Nephron (organoid): ENCODE measurements at regions not wholly inside any gene's neighbourhood (a gene's known extent, or its start where the extent isn't known, plus 50 kb on each side); places are given as distances from the start of the nearest gene placed in this dataset.
A peak's percentile ranks its signal among the peaks of the same experiment; 100 is the strongest.

Experiments
- H3K27ac Mint-ChIP-seq, 3 experiments: 2 replicates each; pipeline ENCODE4 v1.8.0; 2020; ENCODE audit warnings: mixed read lengths in 3 of 3, mild to moderate bottlenecking in 2 of 3, moderate library complexity in 1 of 3
- H3K27me3 Mint-ChIP-seq: 2 replicates; pipeline ENCODE4 v1.8.0; 2021; ENCODE audit warnings: low read depth, mild to moderate bottlenecking, moderate library complexity, mixed read lengths
- H3K36me3 Mint-ChIP-seq: 2 replicates; pipeline ENCODE4 v1.8.0; 2020; ENCODE audit warnings: low read depth, mixed read lengths
- H3K4me1 Mint-ChIP-seq: 2 replicates; pipeline ENCODE4 v1.8.0; 2020; ENCODE audit warnings: mixed read lengths
- H3K4me3 Mint-ChIP-seq, 3 experiments: 2 replicates each; pipeline ENCODE4 v1.8.0; 2020; ENCODE audit warnings: mild to moderate bottlenecking in 3 of 3, mixed read lengths in 3 of 3, moderate library complexity in 2 of 3
- H3K9me3 Mint-ChIP-seq: 2 replicates; pipeline ENCODE4 v1.8.0; 2020; ENCODE audit warnings: mixed read lengths
- TF ChIP-seq, protein P1 (sequence below), 3 experiments: fragments of 200-600 bp; sonication (generic); IDR thresholded peaks; one replicate each; pipeline ENCODE4 v1.5.0; 2021; ENCODE audit warnings: antibody characterized with exemption in 3 of 3; ENCODE audit not compliant: unreplicated experiment in 3 of 3

DNA sequence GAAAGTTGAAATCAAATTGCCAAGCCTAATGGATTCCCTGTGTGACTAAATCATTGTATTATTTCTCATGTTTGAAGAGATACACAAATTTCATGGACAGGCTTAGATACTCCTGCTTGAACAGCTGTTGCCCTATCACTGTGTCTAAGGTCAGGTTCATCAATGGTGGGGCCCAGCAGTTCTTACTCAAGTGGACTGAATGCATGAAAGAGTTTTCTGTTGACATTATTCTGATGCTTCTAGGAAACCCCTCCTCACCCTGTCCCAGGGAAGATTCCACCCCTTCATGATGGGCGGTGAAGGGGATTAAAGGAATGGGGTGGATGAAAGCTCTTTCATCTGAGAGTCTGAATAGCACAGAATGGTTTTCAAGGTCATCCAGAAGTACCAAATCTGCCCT is 148.8 kb downstream of the INO80D start:
- H3K27me3 Mint-ChIP-seq = peaks cover 14% of the 10 kb centered on the region
- TF ChIP-seq, protein P1, sequence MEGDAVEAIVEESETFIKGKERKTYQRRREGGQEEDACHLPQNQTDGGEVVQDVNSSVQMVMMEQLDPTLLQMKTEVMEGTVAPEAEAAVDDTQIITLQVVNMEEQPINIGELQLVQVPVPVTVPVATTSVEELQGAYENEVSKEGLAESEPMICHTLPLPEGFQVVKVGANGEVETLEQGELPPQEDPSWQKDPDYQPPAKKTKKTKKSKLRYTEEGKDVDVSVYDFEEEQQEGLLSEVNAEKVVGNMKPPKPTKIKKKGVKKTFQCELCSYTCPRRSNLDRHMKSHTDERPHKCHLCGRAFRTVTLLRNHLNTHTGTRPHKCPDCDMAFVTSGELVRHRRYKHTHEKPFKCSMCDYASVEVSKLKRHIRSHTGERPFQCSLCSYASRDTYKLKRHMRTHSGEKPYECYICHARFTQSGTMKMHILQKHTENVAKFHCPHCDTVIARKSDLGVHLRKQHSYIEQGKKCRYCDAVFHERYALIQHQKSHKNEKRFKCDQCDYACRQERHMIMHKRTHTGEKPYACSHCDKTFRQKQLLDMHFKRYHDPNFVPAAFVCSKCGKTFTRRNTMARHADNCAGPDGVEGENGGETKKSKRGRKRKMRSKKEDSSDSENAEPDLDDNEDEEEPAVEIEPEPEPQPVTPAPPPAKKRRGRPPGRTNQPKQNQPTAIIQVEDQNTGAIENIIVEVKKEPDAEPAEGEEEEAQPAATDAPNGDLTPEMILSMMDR (IDR thresholded peaks at IDR 0.05; ENCODE audit: unreplicated experiment in 3 of 3) = no peak
- no peak overlapping the region for H3K4me3 Mint-ChIP-seq
- peak overlapping the region in 1 of 3 experiments; percentile 65 for H3K27ac Mint-ChIP-seq
- no peaks in the 10 kb centered on the region for H3K36me3 Mint-ChIP-seq
- H3K4me1 Mint-ChIP-seq = peaks cover 36% of the 10 kb centered on the region
- H3K9me3 Mint-ChIP-seq = no peaks in the 10 kb centered on the region

- TF ChIP-seq, protein P1 (IDR thresholded peaks at IDR 0.05; ENCODE audit: unreplicated experiment in 3 of 3) = no peak
- Mint-ChIP-seq H3K27me3 (peaks cover 14% of the 10 kb centered on the region), H3K36me3 (no peaks in the 10 kb centered on the region), H3K9me3 (no peaks in the 10 kb centered on the region), H3K4me1 (peaks cover 36% of the 10 kb centered on the region), H3K27ac (peak overlapping the region; percentile 35 to 65 (median 64)), H3K4me3 (peak overlapping the region in 1 of 3 experiments; percentile 41)
Measured at GRCh38 chr2:205936446-205936845, 149.5 kb downstream of the INO80D start.

DNA sequence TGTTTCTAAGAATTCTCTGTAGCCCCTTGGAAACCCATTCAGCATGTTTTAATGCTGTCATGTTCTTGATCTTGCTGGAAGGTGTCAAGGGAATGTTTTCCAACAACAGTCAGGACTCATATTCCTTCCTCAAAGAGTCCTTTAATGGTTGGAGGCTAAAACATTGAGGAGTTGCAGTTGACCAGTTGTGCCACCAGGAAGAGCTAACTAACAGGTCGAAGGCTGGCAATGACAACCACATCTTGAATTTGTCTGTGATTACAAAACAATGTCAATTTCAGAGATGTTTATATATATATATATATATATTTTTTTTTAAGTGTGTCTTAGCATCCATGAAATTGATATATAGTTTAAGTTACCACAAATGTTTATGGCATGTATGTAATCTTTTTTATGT is 151.5 kb downstream of the INO80D start:
- Mint-ChIP-seq H3K36me3 (no peaks in the 10 kb centered on the region), H3K27ac (peak overlapping the region in 1 of 3 experiments; percentile 4), H3K4me3 (no peak overlapping the region), H3K9me3 (no peaks in the 10 kb centered on the region), H3K4me1 (peaks cover 54% of the 10 kb centered on the region), H3K27me3 (peaks cover 12% of the 10 kb centered on the region)
- TF ChIP-seq, protein P1 (IDR thresholded peaks at IDR 0.05; ENCODE audit: unreplicated experiment in 3 of 3) = no peak

GRCh38 chr2:205932861-205933260 is 153.1 kb downstream of the INO80D start:
- H3K4me1 Mint-ChIP-seq = peaks cover 45% of the 10 kb centered on the region
- H3K4me3 Mint-ChIP-seq = no peak overlapping the region
- TF ChIP-seq, protein P1 (IDR thresholded peaks at IDR 0.05; ENCODE audit: unreplicated experiment in 3 of 3) = no peak
- no peaks in the 10 kb centered on the region for H3K9me3 Mint-ChIP-seq
- H3K27ac Mint-ChIP-seq = no peak overlapping the region
- peaks cover 11% of the 10 kb centered on the region for H3K27me3 Mint-ChIP-seq
- no peaks in the 10 kb centered on the region for H3K36me3 Mint-ChIP-seq

GRCh38 chr2:205931388-205931787 is 154.6 kb downstream of the INO80D start:
- TF ChIP-seq, protein P1 (IDR thresholded peaks at IDR 0.05; ENCODE audit: unreplicated experiment in 3 of 3) = no peak
- Mint-ChIP-seq H3K9me3 (no peaks in the 10 kb centered on the region), H3K27me3 (peaks cover 26% of the 10 kb centered on the region), H3K27ac (peak overlapping the region in 1 of 3 experiments; percentile 68), H3K36me3 (no peaks in the 10 kb centered on the region), H3K4me3 (no peak overlapping the region), H3K4me1 (peaks cover 34% of the 10 kb centered on the region)

- Mint-ChIP-seq H3K27me3 (peaks cover 31% of the 10 kb centered on the region), H3K36me3 (no peaks in the 10 kb centered on the region), H3K9me3 (no peaks in the 10 kb centered on the region), H3K27ac (peak overlapping the region; percentile 65 to 90 (median 68)), H3K4me1 (peaks cover 43% of the 10 kb centered on the region), H3K4me3 (no peak overlapping the region)
- TF ChIP-seq, protein P1 (IDR thresholded peaks at IDR 0.05; ENCODE audit: unreplicated experiment in 3 of 3) = no peak
Measured at GRCh38 chr2:205930209-205930608, 155.8 kb downstream of the INO80D start.
